ENCODE measurements at regions not wholly inside any gene's neighbourhood (a gene's known extent, or its start where the extent isn't known, plus 50 kb on each side); places are given as distances from the start of the nearest gene placed in this dataset.

GRCh38 chr18:2325308-2325849, 245.9 kb downstream of the METTL4 start:
- TF ChIP-seq CTCF (IDR thresholded peaks at IDR 0.05; ENCODE audit: borderline replicate concordance, extremely low read depth, low read length, poor library complexity, severe bottlenecking) (no peak), EZH2 (IDR thresholded peaks at IDR 0.05; ENCODE audit: borderline replicate concordance, low read depth, low read length, severe bottlenecking) (no peak)

All from DND-41 (cell line).